A204.1 (cell line): ENCODE measurements at regions not wholly inside any gene's neighbourhood (a gene's known extent, or its start where the extent isn't known, plus 50 kb on each side); places are given as distances from the start of the nearest gene placed in this dataset.

Experiments used
- FAIRE-seq: peaks from 2 replicates; lab custom pipeline; 2012; peaks lifted over from hg19 to GRCh38; lab: Jason Lieb, UNC

DNA sequence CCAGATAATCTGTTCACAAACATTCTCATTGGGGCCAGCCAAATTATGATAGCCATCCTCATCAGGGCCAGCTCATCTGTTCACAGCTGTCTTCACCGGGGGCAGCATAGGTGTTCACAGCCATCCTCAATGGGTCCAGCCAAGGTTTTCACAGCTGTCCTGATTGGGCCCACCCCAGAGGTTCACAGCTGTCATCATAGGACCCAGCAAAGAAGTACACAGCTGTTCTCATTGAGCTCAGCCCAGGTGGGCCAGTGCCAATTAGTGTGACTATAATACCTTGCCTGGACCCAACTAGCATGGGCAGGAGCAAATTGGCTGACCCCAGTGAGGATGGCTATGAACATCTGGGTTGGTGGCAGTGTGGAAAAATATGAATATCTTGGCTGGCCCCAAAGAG, 1166.0 kb downstream of the UQCRFS1 start:
- no peak for FAIRE-seq

DNA sequence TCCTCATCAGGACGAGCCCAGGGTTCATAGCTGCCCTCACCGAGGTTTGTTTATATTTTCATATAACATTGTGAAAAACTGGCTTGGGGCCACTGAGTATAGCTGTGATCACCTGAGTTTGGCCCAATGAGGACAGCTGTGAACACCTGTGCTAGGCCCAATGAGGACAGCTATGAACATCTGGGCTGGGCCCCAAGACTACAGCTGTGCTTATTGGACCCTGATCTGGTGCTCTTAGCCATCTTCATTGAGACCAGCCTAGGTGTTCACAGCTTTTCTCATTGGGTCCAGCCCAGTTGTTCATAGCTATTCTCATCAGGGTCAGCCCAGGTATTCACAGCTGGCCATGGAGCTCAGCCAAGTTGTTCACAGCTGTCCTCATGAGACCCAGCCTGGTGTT, 1167.3 kb downstream of the UQCRFS1 start:
- FAIRE-seq: no peak

DNA sequence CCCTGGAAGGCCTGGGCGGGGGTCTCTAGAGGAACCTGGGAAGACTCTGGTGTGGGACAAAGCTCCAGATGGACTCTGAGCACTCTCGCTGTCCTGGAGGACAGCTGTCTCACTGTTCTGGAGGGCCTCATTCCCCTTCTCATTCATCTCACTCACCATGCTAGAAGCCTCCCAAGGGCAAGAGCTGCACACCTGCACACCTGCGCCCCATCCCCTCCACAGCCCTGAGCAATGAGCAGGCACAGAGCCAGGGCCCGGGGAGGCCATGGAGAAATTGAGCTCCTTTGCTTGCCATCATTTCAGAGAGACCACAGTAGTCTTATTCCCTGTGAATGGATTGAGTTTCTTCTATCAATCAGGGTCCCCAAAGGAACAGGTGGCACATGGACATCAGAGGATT, 1168.5 kb downstream of the UQCRFS1 start:
- no peak for FAIRE-seq

DNA sequence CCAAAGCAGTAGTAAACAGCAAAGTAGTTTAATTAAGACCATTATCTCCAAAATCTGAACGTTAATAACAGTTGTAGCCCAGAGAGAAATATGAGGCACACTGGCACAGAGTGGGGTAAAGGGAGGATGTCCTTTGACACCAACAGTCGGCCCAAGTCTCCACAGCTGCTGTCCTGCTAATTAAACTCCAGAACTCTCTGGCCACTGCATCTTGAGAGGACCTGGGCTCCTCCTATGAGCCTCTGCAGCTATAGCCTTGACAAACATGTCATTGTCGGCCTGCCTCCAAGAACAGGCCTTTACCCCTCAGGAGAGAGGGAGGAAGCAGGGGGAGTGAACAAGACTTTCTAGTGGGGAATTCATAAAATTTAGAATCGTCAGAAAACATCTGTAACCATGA, 1170.4 kb downstream of the UQCRFS1 start:
- FAIRE-seq: no peak

DNA sequence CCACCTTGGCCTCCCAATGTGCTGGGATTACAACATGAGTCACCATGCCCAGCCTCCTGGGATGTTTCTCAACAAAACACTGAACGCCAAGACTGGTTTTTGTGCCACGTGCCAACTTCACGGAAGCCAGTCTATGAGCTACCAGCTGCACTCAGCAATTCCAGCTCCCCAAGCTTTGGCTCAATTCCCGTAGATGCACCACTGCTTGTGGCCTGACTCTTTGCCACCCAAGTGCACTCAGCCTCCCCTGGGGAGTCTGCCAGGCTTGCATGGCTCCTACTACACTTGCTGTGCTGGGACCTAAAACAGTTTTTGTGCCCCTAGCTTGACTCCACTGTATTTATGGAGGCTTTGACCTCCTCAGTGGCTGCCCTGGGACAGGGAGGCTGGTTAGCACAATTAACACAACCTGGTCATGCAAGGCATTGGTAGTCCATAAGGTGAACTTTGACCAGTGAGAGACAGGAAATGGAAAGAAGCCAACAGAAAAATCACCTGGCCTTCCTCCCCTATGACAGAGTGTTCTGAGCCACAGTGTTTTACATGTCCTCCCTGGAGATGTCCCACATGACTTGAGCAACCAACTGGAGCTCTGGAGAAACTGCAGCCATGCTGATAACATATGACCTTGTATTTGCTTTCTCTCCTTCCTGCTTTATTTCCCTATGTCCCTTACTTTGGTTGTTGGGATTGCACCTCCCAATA, 1173.1 kb downstream of the UQCRFS1 start:
- FAIRE-seq: no peak

DNA sequence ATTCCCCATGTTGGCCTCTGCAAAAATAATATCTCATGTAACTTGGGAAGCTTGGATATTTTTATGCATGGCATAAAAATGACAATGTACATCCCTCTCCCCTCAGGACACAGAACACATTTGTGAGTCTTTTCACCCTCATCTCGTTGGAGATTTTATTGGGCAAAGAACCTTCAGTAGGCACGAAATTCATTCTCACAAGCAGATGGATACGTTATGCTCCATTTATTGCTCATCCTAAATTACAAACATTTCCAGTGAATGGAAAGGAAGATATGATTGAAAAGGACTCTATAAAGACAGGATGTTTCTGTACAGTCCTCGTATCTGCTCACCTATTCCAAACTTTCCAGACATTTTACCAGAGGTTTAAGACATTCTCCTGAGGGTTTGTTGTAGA, 1175.8 kb downstream of the UQCRFS1 start:
- no peak for FAIRE-seq

DNA sequence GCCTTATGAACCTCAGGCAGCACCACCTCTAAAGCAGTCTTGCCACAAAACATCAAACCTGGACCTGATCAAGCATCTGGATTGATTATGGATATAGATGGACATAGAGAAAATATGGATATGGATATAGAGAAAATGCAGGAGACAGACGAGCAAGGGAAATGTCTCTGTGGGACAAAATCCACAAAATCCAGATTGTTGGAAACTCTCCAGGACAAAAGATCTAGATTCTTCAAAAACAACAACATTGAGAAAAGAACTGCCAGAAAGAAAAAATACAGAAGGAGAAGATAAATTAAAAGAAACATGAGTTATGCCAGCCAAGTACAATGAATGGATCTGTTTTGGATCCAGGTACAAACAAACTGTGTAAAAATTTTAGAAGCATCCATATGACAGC, 1176.5 kb downstream of the UQCRFS1 start:
- FAIRE-seq: no peak

DNA sequence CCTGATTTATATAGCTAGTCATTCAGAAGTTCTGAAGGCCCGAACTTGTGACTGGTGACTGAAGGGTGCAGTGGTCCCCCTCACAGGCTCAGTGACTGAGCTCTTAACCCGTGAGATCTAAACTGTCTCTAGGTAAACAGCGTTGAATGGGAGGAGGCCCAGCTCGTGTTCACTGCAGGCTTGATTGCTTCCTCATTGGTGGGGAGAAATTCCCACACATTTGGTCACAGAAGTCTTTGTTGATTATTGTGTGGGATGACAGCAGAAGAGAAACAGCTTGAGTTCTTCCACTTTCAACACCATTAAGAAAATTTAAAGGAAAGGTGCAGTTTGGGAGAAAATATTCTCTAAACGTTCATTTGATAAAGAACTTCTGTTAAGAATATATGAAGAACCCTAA, 1178.0 kb downstream of the UQCRFS1 start:
- no peak for FAIRE-seq

DNA sequence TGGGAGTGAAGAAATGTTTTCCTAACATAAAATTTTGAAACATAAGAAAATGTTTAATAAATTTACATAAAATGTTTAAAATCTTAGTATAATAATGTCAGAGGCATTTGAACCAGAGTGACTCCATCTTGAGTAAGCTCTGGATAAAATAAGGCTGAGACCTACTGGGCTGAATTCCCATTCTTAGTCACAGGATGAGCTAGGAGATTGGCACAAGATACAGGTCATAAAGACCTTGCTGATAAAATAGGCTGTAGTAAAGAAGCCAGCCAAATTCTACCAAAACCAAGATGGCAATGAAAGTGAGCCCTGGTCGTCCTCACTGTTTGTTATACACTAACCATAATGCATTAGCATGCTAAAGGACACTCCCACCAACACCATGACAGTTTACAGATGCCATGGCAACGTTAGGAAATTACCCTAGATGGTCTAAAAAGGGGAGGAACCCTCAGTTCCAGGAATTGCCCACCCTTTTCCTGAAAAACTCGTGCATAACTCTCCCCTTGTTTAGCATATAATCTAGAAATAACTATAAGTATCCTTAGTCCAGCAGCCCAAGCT, 1184.0 kb downstream of the UQCRFS1 start:
- no peak for FAIRE-seq

DNA sequence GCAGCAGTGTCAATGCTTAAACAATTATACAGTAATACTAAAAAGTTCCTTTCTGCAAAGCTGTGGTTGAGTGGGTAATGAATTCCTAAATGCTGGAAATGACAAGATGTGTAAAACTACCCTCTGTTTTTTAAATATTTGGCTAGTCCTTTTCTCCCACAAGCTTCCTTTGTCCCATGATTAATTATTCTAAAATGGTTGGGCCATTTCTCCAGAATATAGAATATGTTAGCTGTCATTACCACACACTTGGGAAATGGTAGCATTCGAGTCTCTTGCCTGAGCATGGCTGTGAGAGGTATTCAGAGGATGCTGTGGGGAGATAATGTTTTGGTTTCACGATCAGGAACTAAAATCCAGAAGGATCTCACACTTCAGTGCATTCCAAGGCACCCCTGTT, 1185.8 kb downstream of the UQCRFS1 start:
- FAIRE-seq: no peak

DNA sequence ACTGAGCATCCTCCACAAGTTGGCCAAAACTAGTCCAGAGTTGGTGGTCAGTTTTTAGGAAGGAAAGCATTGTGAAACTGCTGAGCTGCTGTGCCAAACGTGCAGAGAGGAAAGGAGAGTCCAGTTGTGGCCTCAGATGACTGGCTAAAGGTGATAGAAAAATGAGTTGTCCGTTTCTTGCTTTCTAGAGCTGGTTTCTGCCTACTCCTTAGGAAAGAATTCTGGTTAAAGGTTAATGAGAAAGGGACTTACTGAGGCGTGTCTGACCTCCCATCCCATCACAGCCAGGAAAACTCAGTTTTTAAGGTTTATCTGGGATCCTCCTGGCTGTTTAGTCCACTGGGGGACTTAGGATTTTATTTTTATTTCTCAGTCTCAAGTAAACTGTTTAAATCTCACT, 1186.3 kb downstream of the UQCRFS1 start:
- no peak for FAIRE-seq

DNA sequence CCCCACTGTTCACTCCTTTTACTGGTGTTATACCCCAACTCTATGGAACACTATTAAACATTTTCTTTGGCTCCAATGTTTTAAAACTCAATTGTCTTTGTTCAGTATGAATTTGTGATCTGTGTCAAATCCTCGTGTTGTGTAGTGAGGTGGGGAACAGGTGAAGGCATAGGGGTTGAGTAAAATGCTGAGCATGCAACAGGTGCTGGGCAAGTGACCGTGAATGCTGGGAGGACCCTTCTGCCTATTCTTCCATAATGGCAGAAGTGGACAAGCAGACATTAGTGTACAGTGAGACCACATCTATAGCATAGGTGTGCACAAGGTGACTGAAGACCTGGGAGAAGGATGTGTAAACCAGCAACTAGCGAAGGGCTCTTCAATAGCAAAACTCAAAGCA, 1188.0 kb downstream of the UQCRFS1 start:
- no peak for FAIRE-seq

DNA sequence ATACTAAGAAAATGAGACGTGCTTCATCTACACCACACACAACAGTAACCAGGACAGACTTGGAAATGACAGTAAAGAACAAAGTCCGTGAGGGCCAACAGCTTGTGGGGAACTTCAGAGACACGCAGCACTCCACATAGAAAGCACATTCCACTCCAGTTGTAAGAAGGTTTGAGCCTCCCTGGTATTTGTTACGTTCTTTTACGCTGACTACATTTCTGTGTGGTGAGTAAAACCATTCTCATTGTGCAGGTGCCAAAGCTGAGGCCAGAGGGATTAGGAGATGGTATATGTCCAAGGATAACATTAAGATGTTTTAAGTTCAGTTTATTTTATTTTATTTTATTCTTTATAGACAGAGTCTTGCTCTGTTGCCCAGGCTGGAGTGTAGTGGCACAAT, 1189.9 kb downstream of the UQCRFS1 start:
- no peak for FAIRE-seq

DNA sequence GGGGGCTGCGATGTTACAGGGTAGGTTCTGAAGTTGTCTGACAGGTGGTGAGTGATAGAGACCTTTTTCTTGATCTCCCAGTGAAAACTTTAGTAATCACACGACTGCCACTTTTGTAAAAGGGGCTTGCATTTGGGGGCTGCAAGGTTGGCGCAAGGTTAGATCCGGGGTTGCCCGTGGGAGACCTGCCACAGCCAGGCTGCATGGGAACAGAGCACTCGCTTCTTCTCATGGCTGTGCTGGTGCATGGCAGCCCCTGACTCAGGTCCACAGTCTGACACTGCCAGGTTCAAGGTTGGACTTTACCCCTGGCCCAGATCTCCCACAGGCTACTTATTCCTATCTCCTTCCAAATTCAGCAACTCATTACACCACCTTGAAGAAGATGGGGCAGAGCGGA, 1190.4 kb downstream of the UQCRFS1 start:
- no peak for FAIRE-seq

DNA sequence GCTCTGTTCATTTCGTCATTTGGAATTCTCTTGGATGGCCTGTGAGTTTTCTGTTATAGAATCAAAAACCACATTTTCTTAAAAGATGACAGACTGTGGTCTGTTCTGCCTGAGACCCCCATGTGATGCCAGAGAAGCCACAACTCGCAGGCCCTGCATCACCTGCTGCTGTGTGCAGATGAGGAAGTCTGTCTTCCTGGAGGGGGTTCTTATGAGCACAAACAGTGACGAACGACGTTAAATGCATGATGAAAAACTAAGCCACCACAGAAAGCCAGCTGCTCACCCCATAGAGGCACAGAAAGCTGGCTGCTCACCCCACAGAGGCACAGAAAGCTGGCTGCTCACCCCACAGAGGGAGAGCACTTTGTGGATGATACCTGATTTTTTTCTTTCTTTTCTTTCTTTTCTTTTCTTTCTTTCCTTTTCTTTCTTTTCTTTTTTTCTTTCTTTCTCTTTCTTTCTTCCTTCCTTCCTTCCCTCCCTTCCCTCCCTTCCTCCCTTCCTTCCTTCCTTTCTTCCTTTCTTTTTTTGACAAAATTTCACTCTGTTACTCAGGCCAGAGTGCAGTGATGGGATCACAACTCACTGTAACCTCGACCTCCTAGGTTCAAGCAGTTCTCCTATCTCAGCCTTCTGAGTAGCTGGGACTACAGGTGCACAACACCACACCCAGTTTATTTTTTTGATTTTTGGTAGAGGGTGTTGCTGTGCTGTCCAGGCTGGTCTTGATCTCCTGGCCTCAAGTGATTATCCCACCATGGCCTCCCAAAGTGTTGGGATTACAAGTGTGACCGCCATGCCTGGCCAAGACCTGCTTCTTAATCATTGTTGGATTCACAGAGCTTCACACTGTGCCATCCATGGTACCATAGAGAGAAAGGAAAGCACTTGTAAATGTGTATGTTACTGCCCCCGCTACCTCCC, 1191.4 kb downstream of the UQCRFS1 start:
- no peak for FAIRE-seq

DNA sequence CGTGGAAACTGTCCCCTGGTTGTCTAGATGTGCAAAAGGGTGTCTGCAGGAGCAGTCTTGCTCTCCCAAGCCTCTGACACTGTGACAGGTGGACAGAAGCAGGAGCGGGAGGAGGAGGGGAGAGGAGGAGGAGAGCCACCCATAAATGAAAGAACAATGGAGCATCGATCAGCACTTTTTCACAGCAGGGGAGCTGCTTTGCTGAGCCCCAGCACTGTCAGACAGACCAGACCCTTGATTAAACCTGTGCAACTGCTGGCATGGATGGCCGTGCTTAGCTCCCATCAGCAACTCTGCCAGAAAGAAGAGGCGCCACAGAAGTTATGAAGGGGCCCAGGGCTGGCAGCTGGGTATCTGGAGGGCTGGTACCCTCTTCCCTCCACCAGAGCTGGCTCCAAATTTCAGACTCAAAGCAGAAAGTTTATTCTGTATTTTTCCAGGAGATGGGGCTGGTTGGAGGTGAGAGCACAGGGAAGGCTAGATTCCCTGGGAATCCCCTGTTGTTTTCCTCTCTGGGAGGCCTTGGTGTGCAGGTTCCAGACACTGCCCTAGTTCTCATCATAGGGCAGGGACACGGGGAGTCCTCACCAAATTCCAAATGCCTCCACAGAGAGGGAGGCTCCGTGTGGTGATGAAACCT, 1192.2 kb downstream of the UQCRFS1 start:
- no peak for FAIRE-seq

DNA sequence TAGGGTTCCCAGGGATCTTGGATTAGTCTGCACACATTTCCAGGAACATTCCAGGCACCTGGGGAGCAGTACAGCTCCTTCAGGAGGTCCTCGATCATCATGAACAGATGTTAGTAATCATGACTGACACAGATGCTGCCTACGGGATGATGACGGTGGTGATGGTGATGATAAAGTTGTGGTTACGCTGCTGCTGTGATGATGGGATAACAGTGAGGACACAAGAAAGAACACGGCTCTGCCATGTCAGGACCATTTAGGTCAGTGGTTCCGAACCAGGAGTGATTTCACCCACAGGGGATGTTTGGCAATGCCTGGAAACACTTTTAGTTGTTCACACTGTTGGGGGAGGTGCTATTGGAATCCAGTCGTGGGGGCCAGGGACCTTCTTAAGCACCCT, 1193.0 kb downstream of the UQCRFS1 start:
- FAIRE-seq: no peak

DNA sequence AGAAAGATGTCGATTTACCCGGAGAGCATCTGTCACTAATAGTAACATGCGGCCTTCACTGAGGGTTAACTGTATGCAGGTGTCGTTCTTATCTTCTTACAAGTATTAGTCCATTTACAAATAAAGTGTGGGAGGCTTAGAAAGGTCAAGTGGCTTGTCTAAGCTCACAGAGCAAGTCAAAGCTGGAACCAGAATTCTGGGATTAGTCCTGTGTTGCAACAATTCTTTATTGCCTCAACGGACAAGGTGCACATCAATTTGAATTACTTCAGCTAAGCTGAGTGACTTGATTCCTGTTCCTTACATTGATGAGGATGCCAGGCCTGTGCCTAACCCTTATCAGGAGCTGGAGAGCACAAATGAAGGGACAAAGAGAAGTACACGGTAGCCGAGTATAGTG, 1193.6 kb downstream of the UQCRFS1 start:
- no peak for FAIRE-seq

DNA sequence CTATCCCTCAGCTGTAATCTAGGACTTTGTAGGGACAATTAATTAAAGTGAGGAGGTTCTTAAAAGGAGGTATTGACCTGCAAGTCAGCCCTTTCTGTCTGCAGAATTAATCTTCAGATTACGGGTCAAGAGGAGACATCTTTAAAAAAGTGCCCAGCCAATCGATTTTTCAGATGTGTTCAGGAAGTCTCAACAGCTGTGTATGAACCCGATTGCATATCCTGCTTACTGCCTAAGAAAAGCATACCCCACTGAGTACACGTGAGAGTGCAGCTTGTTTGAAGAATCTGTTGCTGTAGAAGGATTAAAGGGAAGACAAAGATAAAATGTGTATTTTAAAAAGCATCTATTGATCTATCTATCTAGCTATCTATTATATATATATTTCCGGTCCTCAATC, 1194.5 kb downstream of the UQCRFS1 start:
- no peak for FAIRE-seq

DNA sequence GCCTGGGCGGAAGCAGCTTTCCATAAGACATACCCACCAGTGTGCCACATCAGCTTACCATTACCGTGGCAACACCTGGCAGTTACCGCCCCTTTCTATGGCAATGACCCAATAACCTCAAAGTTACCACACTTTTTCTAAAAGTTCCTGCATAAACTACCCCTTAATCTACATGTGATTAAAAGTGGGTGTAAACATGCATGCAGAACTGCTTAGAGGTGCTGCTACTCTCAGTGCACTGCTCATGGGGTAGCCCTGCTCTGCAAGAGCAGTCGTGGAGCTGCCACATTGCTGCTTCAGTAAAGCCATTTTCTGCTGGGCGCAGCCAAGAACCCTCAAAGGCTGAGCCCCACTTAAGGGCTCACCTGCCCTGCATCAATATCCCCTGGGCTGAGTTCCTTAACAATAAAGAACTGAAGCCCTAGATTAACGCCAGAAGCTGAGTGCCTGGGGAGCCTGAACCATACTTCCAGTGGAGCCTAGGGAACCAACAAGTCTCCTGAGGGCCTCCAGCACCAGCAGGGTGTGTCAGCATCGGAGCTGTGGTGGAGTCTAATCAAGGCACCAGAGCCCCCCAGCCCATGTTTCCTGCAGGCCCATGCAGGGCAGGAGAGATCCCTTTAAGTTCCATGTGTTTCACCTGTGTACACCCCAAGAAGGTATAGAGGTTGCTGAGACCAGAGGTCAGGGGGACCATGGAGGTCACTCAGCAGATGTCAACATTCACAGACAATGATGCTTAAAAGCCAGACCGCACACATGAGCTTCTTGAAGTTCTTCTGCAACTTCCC, 1198.1 kb downstream of the UQCRFS1 start:
- no peak for FAIRE-seq

DNA sequence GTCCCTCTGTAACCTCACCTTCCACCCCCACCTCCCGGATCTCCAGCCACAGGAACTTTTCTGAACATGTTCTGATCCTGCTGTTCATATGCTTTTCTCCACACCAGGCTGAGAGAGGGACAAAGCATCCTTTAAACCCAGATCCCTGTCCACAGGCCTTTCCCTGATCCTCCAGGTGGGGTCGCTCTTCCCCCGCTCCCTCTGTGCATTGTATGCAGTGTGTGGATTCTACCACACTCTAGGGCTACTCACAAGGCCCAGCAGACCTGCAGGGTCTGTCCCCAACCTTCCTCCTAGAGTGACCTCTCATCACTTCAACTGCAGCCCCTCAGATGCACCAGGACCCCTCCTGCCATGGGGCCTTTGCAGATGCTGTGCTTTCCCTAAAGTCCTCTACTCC, 1200.6 kb downstream of the UQCRFS1 start:
- no peak for FAIRE-seq

DNA sequence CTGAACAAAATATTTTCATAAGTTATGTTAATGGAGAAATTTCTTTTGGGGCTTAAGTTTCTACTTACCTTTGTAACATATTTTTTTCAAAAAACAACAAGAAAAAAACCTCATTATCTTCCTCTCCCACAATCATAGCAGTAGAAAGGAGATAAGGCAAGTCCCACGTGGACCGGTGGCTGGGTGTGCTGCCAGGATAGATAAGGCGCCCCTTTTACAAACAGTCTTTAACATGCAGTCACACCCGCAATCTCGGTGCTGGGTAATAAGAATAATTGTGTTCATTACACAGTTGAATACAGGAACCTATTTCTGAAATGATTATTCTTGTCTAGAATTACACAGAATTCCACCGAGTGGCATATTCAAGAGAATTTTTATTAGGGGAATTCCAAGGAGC, 1202.3 kb downstream of the UQCRFS1 start:
- FAIRE-seq: no peak
